OCI-LY1 (cell line): ENCODE measurements at regions not wholly inside any gene's neighbourhood (a gene's known extent, or its start where the extent isn't known, plus 50 kb on each side); places are given as distances from the start of the nearest gene placed in this dataset.

Experiments used
- H2AFZ ChIP-seq: fragments of 200-600 bp; sonication (generic), shearing (Covaris generic); 2 replicates; pipeline ENCODE4 v1.6.0; 2014; ENCODE audit warnings: antibody characterized with exemption, mild to moderate bottlenecking, low read length
- H3F3A ChIP-seq: fragments of 200-600 bp; sonication (generic), shearing (Covaris generic); 2 replicates; pipeline ENCODE4 v1.6.0; 2014; ENCODE audit warnings: mild to moderate bottlenecking, antibody characterized with exemption, low read length, moderate library complexity; ENCODE audit not compliant: insufficient read depth
- H3K27ac ChIP-seq: fragments of 200-600 bp; sonication (generic); 2 replicates; pipeline ENCODE4 v1.5.1; 2014; ENCODE audit warnings: low read length, mixed run types, mild to moderate bottlenecking, low read depth; ENCODE audit not compliant: poor library complexity, severe bottlenecking
- H3K27me3 ChIP-seq: fragments of 200-600 bp; sonication (generic); 2 replicates; pipeline ENCODE4 v1.6.0; 2014; ENCODE audit warnings: antibody characterized with exemption, mild to moderate bottlenecking, low read length, moderate library complexity; ENCODE audit not compliant: insufficient read depth
- H3K36me3 ChIP-seq: fragments of 200-600 bp; sonication (generic); 2 replicates; pipeline ENCODE4 v1.6.1; 2014; ENCODE audit warnings: mild to moderate bottlenecking, antibody characterized with exemption, low read length, moderate library complexity, mixed read lengths; ENCODE audit not compliant: insufficient read depth
- H3K4me1 ChIP-seq: fragments of 200-600 bp; sonication (generic); 2 replicates; pipeline ENCODE4 v1.5.1; 2014; ENCODE audit warnings: mild to moderate bottlenecking, low read length, moderate library complexity; ENCODE audit not compliant: insufficient read depth, severe bottlenecking
- H3K4me2 ChIP-seq: fragments of 200-600 bp; sonication (generic), shearing (Covaris generic); 2 replicates; pipeline ENCODE4 v1.6.1; 2014; ENCODE audit warnings: low read length
- H3K4me3 ChIP-seq: fragments of 200-600 bp; sonication (generic); 2 replicates; pipeline ENCODE4 v1.5.1; 2014; ENCODE audit warnings: low read length, low read depth, mild to moderate bottlenecking, mixed read lengths; ENCODE audit not compliant: poor library complexity, severe bottlenecking
- H3K79me2 ChIP-seq: fragments of 200-600 bp; shearing (Covaris generic); 2 replicates; pipeline ENCODE4 v1.6.1; 2016; ENCODE audit warnings: mixed run types, low read length, mixed read lengths; ENCODE audit not compliant: insufficient read depth
- H3K9ac ChIP-seq: fragments of 200-600 bp; sonication (generic), shearing (Covaris generic); 2 replicates; pipeline ENCODE4 v1.6.1; 2014; ENCODE audit warnings: mild to moderate bottlenecking, low read length, mixed read lengths
- H3K9me2 ChIP-seq: fragments of 200-600 bp; sonication (generic), shearing (Covaris generic); 2 replicates; pipeline ENCODE4 v1.6.1; 2014; ENCODE audit warnings: low read depth, mild to moderate bottlenecking, low read length, mixed read lengths
- H3K9me3 ChIP-seq: fragments of 200-600 bp; shearing (Covaris generic); 2 replicates; pipeline ENCODE4 v1.6.1; 2014; ENCODE audit warnings: low read length, mixed read lengths
- H4K20me1 ChIP-seq: fragments of 200-600 bp; sonication (generic), shearing (Covaris generic); 2 replicates; pipeline ENCODE4 v1.6.0; 2016; ENCODE audit warnings: mild to moderate bottlenecking, low read length; ENCODE audit not compliant: insufficient read depth
- EZH2 ChIP-seq: fragments of 200-600 bp; sonication (generic), shearing (Covaris generic); IDR thresholded peaks from 2 replicates; pipeline ENCODE4 v1.8.0; 2017; ENCODE audit warnings: borderline replicate concordance, mixed run types, mild to moderate bottlenecking, antibody characterized with exemption, low read length, moderate library complexity, mixed read lengths
- TF ChIP-seq, protein P1 (sequence below): fragments of 200-600 bp; sonication (generic), shearing (Covaris generic); IDR thresholded peaks from 2 replicates; pipeline ENCODE4 v1.5.1; 2017; ENCODE audit warnings: mild to moderate bottlenecking, antibody characterized with exemption, low read length, moderate library complexity, mixed read lengths

DNA sequence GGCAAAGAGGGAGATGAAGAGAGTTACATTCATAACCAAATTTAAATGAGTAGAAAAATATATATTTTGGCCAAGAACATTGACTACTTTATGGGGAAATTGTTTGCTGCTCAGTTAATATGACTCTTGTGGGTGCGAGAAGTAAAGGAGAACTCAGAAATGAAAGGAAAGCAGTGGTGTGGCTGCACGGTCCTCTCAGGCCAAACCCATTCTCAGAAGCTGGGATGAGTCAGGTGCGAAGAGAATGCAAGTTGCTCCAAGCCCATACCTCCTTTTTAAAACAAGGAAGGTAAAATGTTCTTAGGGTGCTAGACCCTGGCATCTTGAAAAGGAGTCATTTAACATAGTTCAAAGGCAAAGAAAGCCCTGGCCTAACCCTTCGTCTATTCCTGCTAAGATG is 258.6 kb downstream of the RAD51AP2 start:
- Histone ChIP-seq H3K79me2 (no peaks in the 10 kb centered on the region), H3K9me3 (no peaks in the 10 kb centered on the region), H3K9me2 (no peaks in the 10 kb centered on the region), H4K20me1 (no peaks in the 10 kb centered on the region), H3K27ac (no peak overlapping the region), H3K27me3 (no peaks in the 10 kb centered on the region), H3K9ac (no peak overlapping the region), H3K4me2 (no peak overlapping the region), H3K4me1 (no peaks in the 10 kb centered on the region), H3F3A (no peaks in the 10 kb centered on the region), H2AFZ (no peak overlapping the region), H3K36me3 (no peaks in the 10 kb centered on the region), H3K4me3 (no peak overlapping the region)
- no peak for TF ChIP-seq EZH2
- TF ChIP-seq, protein P1, sequence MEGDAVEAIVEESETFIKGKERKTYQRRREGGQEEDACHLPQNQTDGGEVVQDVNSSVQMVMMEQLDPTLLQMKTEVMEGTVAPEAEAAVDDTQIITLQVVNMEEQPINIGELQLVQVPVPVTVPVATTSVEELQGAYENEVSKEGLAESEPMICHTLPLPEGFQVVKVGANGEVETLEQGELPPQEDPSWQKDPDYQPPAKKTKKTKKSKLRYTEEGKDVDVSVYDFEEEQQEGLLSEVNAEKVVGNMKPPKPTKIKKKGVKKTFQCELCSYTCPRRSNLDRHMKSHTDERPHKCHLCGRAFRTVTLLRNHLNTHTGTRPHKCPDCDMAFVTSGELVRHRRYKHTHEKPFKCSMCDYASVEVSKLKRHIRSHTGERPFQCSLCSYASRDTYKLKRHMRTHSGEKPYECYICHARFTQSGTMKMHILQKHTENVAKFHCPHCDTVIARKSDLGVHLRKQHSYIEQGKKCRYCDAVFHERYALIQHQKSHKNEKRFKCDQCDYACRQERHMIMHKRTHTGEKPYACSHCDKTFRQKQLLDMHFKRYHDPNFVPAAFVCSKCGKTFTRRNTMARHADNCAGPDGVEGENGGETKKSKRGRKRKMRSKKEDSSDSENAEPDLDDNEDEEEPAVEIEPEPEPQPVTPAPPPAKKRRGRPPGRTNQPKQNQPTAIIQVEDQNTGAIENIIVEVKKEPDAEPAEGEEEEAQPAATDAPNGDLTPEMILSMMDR, result no peak

DNA sequence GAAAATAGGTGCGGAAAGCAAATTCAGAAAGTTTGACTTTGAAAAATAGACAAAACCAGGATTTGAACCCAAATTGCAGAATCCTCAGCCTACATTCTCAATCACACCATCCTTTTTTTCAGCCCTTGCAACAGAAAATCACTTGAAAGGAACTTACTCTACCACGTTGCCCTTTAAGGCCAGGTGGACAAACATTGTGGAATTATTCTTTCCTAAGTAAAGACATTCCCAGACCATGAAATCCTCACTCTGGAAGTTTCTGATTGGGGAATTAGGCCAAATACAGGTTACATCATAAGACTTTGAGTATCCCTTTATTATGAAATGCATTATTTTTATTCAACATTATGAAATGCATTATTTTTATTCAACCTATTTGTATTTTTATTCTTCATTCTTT is 259.4 kb downstream of the RAD51AP2 start:
- H4K20me1 ChIP-seq, result no peaks in the 10 kb centered on the region
- H3K9ac ChIP-seq, result no peak overlapping the region
- H3K9me3 ChIP-seq, result no peaks in the 10 kb centered on the region
- no peaks in the 10 kb centered on the region for H3K36me3 ChIP-seq
- H3K4me3 ChIP-seq, result no peak overlapping the region
- no peaks in the 10 kb centered on the region for H3F3A ChIP-seq
- no peak overlapping the region for H2AFZ ChIP-seq
- no peaks in the 10 kb centered on the region for H3K79me2 ChIP-seq
- H3K27ac ChIP-seq, result no peak overlapping the region
- no peaks in the 10 kb centered on the region for H3K4me1 ChIP-seq
- TF ChIP-seq, protein P1, result no peak
- TF ChIP-seq EZH2, result no peak
- H3K4me2 ChIP-seq, result no peak overlapping the region
- no peaks in the 10 kb centered on the region for H3K9me2 ChIP-seq
- no peaks in the 10 kb centered on the region for H3K27me3 ChIP-seq

DNA sequence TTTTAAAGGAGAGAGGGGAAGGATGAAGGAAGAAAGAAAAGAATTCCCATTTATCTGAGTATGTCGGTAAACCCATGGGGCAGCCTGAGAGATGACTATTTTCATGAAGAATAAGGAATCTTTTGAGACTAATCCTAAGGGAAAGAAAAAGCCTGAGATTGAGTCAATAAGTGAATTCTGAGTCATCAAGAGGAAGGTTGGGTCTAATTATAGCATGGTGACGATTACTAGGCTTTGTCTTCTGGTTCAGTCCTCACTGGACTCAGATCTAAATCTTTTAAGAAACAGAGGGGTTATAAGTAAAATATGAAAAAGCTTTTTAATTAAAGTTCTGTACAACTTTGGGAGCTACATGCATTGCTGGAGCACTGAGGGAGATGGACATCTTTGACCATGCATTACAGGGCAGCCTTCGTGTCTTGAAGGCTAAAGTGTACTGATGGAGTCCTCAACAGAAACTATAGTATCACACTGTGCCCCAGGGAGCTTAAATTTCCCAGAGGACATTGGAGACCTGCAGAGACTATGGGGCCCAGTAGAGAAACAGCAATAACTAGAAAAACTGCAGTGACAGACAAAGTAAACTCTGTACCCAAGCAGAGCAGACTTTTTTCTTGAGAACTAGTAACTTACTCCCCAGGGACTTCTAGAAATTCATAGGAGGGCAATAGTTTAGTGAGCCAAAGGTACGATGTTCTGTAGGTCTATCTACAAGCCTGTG is 260.9 kb downstream of the RAD51AP2 start:
- H3F3A ChIP-seq, result no peaks in the 10 kb centered on the region
- no peaks in the 10 kb centered on the region for H3K36me3 ChIP-seq
- H3K9ac ChIP-seq, result no peak overlapping the region
- no peaks in the 10 kb centered on the region for H3K79me2 ChIP-seq
- H3K9me2 ChIP-seq, result no peaks in the 10 kb centered on the region
- H2AFZ ChIP-seq, result no peak overlapping the region
- TF ChIP-seq EZH2, result no peak
- TF ChIP-seq, protein P1, result no peak
- no peak overlapping the region for H3K27ac ChIP-seq
- no peaks in the 10 kb centered on the region for H4K20me1 ChIP-seq
- no peaks in the 10 kb centered on the region for H3K27me3 ChIP-seq
- no peak overlapping the region for H3K4me3 ChIP-seq
- no peaks in the 10 kb centered on the region for H3K9me3 ChIP-seq
- no peak overlapping the region for H3K4me2 ChIP-seq
- no peaks in the 10 kb centered on the region for H3K4me1 ChIP-seq
